AG09319 (cell line): ENCODE measurements at regions not wholly inside any gene's neighbourhood (a gene's known extent, or its start where the extent isn't known, plus 50 kb on each side); places are given as distances from the start of the nearest gene placed in this dataset.

ENCODE experiments used
- DNase-seq: peaks from one replicate; pipeline ENCODE4 v3.0.0-alpha.2; 2010; ENCODE audit warnings: low read depth; ENCODE audit errors: extremely low read depth
- CTCF ChIP-seq: IDR thresholded peaks from 2 replicates; pipeline ENCODE4 v1.5.1; 2011; ENCODE audit warnings: low read depth, mild to moderate bottlenecking, inconsistent platforms, low read length, moderate library complexity

- no peak for DNase-seq
- TF ChIP-seq CTCF, result no peak
Observed at GRCh38 chr1:88455621-88456256, 228.3 kb upstream of the PKN2 start.

- DNase-seq, result no peak
- no peak for TF ChIP-seq CTCF
Observed at GRCh38 chr1:88457197-88457596, 226.9 kb upstream of the PKN2 start.

- no peak for TF ChIP-seq CTCF
- DNase-seq, result no peak
Observed at GRCh38 chr1:88461007-88461406, 223.1 kb upstream of the PKN2 start.

GRCh38 chr1:88462096-88462487 lies 222.0 kb upstream of the PKN2 start:
- no peak for DNase-seq
- no peak for TF ChIP-seq CTCF

- TF ChIP-seq CTCF, result no peak
- no peak for DNase-seq
Observed at GRCh38 chr1:88462488-88463261, 221.4 kb upstream of the PKN2 start.

GRCh38 chr1:88463401-88463985 lies 220.6 kb upstream of the PKN2 start:
- peak; percentile 19 for DNase-seq
- TF ChIP-seq CTCF, result no peak

- peak; percentile 30 for DNase-seq
- no peak for TF ChIP-seq CTCF
Observed at GRCh38 chr1:88466011-88466410, 218.1 kb upstream of the PKN2 start.
